ENCODE measurements at regions not wholly inside any gene's neighbourhood (a gene's known extent, or its start where the extent isn't known, plus 50 kb on each side); places are given as distances from the start of the nearest gene placed in this dataset.

GRCh38 chr3:102207151-102207571 is 227.7 kb upstream of the ZPLD1 start:
- H3K4me1 ChIP-seq (ENCODE audit: low read length), result peaks cover 13% of the 10 kb centered on the region
- no peaks in the 10 kb centered on the region for H3K27me3 ChIP-seq (ENCODE audit: low read depth, low read length)
- H3K9me3 ChIP-seq (ENCODE audit: insufficient read depth, low read length), result no peaks in the 10 kb centered on the region
- H3K4me2 ChIP-seq (ENCODE audit: low read length), result no peak overlapping the region
- H3K4me3 ChIP-seq (ENCODE audit: low read length), result no peak overlapping the region
- H3K27ac ChIP-seq (ENCODE audit: low read length), result no peak overlapping the region
- H4K20me1 ChIP-seq (ENCODE audit: insufficient read depth, low read length), result no peaks in the 10 kb centered on the region
- no peak overlapping the region for H2AFZ ChIP-seq (ENCODE audit: low read depth, low read length)
- TF ChIP-seq, protein P1, sequence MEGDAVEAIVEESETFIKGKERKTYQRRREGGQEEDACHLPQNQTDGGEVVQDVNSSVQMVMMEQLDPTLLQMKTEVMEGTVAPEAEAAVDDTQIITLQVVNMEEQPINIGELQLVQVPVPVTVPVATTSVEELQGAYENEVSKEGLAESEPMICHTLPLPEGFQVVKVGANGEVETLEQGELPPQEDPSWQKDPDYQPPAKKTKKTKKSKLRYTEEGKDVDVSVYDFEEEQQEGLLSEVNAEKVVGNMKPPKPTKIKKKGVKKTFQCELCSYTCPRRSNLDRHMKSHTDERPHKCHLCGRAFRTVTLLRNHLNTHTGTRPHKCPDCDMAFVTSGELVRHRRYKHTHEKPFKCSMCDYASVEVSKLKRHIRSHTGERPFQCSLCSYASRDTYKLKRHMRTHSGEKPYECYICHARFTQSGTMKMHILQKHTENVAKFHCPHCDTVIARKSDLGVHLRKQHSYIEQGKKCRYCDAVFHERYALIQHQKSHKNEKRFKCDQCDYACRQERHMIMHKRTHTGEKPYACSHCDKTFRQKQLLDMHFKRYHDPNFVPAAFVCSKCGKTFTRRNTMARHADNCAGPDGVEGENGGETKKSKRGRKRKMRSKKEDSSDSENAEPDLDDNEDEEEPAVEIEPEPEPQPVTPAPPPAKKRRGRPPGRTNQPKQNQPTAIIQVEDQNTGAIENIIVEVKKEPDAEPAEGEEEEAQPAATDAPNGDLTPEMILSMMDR (IDR thresholded peaks at IDR 0.05; ENCODE audit: low read depth, low read length), result no peak
- TF ChIP-seq EZH2phosphoT487 (IDR thresholded peaks at IDR 0.05; ENCODE audit: low read depth), result no peak
- no peak overlapping the region for H3K9ac ChIP-seq (ENCODE audit: low read length)
- no peaks in the 10 kb centered on the region for H3K79me2 ChIP-seq (ENCODE audit: low read length)
- no peaks in the 10 kb centered on the region for H3K36me3 ChIP-seq (replicated peaks; ENCODE audit: low read depth, low read length)

DNA sequence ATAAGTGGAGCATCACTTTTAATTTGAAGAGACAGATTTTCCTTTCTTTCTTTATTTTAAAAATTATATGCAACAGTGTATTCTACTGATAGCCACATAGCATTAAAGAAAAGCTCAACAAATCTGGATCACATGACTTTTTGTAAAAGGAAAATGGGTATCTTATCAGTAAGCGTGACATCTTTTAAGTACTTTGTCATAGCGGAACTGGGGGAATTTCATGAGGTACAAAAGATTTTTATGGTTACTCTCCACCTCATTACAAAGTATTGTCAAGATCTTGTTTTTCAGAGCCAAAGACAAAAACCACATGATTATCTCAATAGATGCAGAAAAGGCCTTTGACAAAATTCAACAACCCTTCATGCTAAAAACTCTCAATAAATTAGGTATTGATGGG is 219.6 kb upstream of the ZPLD1 start:
- Histone ChIP-seq H3K9ac (ENCODE audit: low read length) (no peak overlapping the region), H3K9me3 (ENCODE audit: insufficient read depth, low read length) (no peaks in the 10 kb centered on the region), H3K4me3 (ENCODE audit: low read length) (no peak overlapping the region), H4K20me1 (ENCODE audit: insufficient read depth, low read length) (no peaks in the 10 kb centered on the region), H3K27me3 (ENCODE audit: low read depth, low read length) (no peaks in the 10 kb centered on the region), H3K79me2 (ENCODE audit: low read length) (no peaks in the 10 kb centered on the region), H3K4me2 (ENCODE audit: low read length) (no peak overlapping the region), H3K27ac (ENCODE audit: low read length) (no peak overlapping the region), H3K4me1 (ENCODE audit: low read length) (no peaks in the 10 kb centered on the region), H2AFZ (ENCODE audit: low read depth, low read length) (no peak overlapping the region), H3K36me3 (replicated peaks; ENCODE audit: low read depth, low read length) (no peaks in the 10 kb centered on the region)
- TF ChIP-seq, protein P1 (IDR thresholded peaks at IDR 0.05; ENCODE audit: low read depth, low read length), result no peak
- no peak for TF ChIP-seq EZH2phosphoT487 (IDR thresholded peaks at IDR 0.05; ENCODE audit: low read depth)

DNA sequence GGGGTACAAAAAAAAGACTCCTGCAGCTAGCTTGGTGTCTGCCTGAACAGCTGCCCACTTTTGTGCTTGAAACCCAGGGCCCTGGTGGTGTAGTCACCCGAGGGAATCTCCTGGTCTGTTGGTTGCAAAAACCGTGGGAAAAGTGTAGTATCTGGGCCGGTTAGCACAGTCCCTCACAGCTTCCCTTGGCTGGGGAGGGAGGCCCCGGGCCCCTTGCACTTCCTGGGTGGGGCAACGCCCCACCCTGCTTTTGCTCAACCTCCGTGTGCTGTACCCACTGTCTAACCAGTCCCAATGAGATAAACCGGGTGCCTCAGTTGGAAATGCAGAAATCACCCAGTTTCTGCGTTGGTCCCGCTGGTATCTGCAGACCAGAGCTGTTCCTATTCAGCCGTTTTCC is 211.7 kb upstream of the ZPLD1 start:
- H3K27me3 ChIP-seq (ENCODE audit: low read depth, low read length), result peaks cover 5% of the 10 kb centered on the region; the same call in 1 of the 2 replicates
- no peak overlapping the region for H3K4me3 ChIP-seq (ENCODE audit: low read length)
- no peak for TF ChIP-seq EZH2phosphoT487 (IDR thresholded peaks at IDR 0.05; ENCODE audit: low read depth)
- TF ChIP-seq, protein P1 (IDR thresholded peaks at IDR 0.05; ENCODE audit: low read depth, low read length), result no peak
- no peaks in the 10 kb centered on the region for H3K9me3 ChIP-seq (ENCODE audit: insufficient read depth, low read length)
- no peaks in the 10 kb centered on the region for H3K36me3 ChIP-seq (replicated peaks; ENCODE audit: low read depth, low read length)
- no peak overlapping the region for H2AFZ ChIP-seq (ENCODE audit: low read depth, low read length)
- no peaks in the 10 kb centered on the region for H3K79me2 ChIP-seq (ENCODE audit: low read length)
- peak overlapping the region; percentile 3; the same call in 1 of the 2 replicates for H3K4me2 ChIP-seq (ENCODE audit: low read length)
- no peaks in the 10 kb centered on the region for H4K20me1 ChIP-seq (ENCODE audit: insufficient read depth, low read length)
- H3K4me1 ChIP-seq (ENCODE audit: low read length), result peaks cover 28% of the 10 kb centered on the region
- no peak overlapping the region for H3K27ac ChIP-seq (ENCODE audit: low read length)
- no peak overlapping the region for H3K9ac ChIP-seq (ENCODE audit: low read length)

DNA sequence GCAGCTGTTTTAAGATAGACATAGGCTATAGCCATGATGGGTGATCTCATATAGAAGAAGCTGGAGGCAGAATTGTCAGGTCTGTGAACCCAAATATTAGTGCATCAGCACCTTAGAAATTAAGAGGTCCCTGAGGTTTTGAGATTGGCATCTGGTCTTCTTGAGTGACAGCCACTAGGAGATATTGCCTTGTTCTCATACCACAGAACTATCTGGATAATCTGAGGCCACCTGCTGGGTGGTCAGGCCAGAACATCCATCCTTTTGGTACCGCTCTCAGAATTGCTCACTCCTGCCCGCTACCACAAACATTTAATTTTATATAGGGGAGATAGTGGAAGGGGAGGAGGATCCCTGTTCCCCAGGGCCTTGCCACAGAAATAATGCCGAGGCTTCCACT is 210.6 kb upstream of the ZPLD1 start:
- no peak for TF ChIP-seq EZH2phosphoT487 (IDR thresholded peaks at IDR 0.05; ENCODE audit: low read depth)
- TF ChIP-seq, protein P1 (IDR thresholded peaks at IDR 0.05; ENCODE audit: low read depth, low read length), result peak; percentile 78
- Histone ChIP-seq H3K4me1 (ENCODE audit: low read length) (peaks cover 32% of the 10 kb centered on the region), H3K9me3 (ENCODE audit: insufficient read depth, low read length) (no peaks in the 10 kb centered on the region), H2AFZ (ENCODE audit: low read depth, low read length) (no peak overlapping the region), H4K20me1 (ENCODE audit: insufficient read depth, low read length) (no peaks in the 10 kb centered on the region), H3K27me3 (ENCODE audit: low read depth, low read length) (peaks cover 5% of the 10 kb centered on the region; the same call in 1 of the 2 replicates), H3K4me3 (ENCODE audit: low read length) (no peak overlapping the region), H3K27ac (ENCODE audit: low read length) (no peak overlapping the region), H3K4me2 (ENCODE audit: low read length) (peak overlapping the region; percentile 39), H3K36me3 (replicated peaks; ENCODE audit: low read depth, low read length) (no peaks in the 10 kb centered on the region), H3K9ac (ENCODE audit: low read length) (no peak overlapping the region), H3K79me2 (ENCODE audit: low read length) (no peaks in the 10 kb centered on the region)
